PC-3 (cell line): ENCODE measurements at regions not wholly inside any gene's neighbourhood (a gene's known extent, or its start where the extent isn't known, plus 50 kb on each side); places are given as distances from the start of the nearest gene placed in this dataset.

Experiments
- ATAC-seq: fragments of 200-7000 bp; cut with Tn5 transposase; 2 replicates; pipeline ENCODE4 v1.9.1; 2020; ENCODE audit warnings: mild to moderate bottlenecking, moderate library complexity
- BruUV-seq: library from RNA; stranded (reverse); fragments of 400-500 nt; replicated peaks from 2 replicates; lab custom pipeline; 2021; lab: Mats Ljungman, UMichigan
- CTCF ChIA-PET: fragments of 300-600 bp; sonication (Branson Sonifier 250); formaldehyde crosslinking; loops from one replicate; lab custom pipeline; 2022; ENCODE audit warnings: antibody characterized with exemption; lab: Charles Lee
- POLR2A ChIA-PET: fragments of 300-600 bp; sonication (Branson Sonifier 250); formaldehyde crosslinking; loops from one replicate; lab custom pipeline; 2022; ENCODE audit warnings: antibody characterized with exemption; ENCODE audit not compliant: unreplicated experiment; lab: Charles Lee
- DNase-seq: peaks from one replicate; pipeline ENCODE4 v3.0.0-alpha.2; 2015
- H2AFZ ChIP-seq: fragments of 300-600 bp; sonication (generic); 2 replicates; pipeline ENCODE4 v1.6.0; 2016; ENCODE audit warnings: antibody characterized with exemption, low read length
- H3F3A ChIP-seq: fragments of 300-600 bp; sonication (generic); one replicate; pipeline ENCODE4 v1.6.0; 2017; ENCODE audit warnings: antibody characterized with exemption, low read length, control low read depth, mild to moderate bottlenecking; ENCODE audit not compliant: unreplicated experiment
- H3K27ac ChIP-seq: fragments of 300-600 bp; sonication (generic); 2 replicates; pipeline ENCODE4 v1.5.1; 2016; ENCODE audit warnings: mild to moderate bottlenecking, low read length
- H3K27me3 ChIP-seq: fragments of 300-600 bp; sonication (generic); 2 replicates; pipeline ENCODE4 v1.6.1; 2016; ENCODE audit warnings: low read length, mixed read lengths
- H3K36me3 ChIP-seq: fragments of 300-600 bp; sonication (generic); 2 replicates; pipeline ENCODE4 v1.6.1; 2016; ENCODE audit warnings: low read depth, mixed run types, low read length, mixed read lengths
- H3K4me1 ChIP-seq: fragments of 300-600 bp; sonication (generic); 2 replicates; pipeline ENCODE4 v1.5.1; 2016; ENCODE audit warnings: low read length; ENCODE audit not compliant: insufficient read depth
- H3K4me2 ChIP-seq: fragments of 300-600 bp; sonication (generic); 2 replicates; pipeline ENCODE4 v1.6.0; 2016; ENCODE audit warnings: low read length
- H3K4me3 ChIP-seq: fragments of 300-600 bp; sonication (generic); 2 replicates; pipeline ENCODE4 v1.5.1; 2016; ENCODE audit warnings: mild to moderate bottlenecking, low read length, mixed read lengths
- H3K79me2 ChIP-seq: fragments of 300-600 bp; sonication (generic); 2 replicates; pipeline ENCODE4 v1.6.1; 2017; ENCODE audit warnings: low read length, mixed read lengths
- H3K9ac ChIP-seq: fragments of 300-600 bp; sonication (generic); 2 replicates; pipeline ENCODE4 v1.6.0; 2016; ENCODE audit warnings: mild to moderate bottlenecking, low read length
- H3K9me2 ChIP-seq: fragments of 300-600 bp; sonication (generic); replicated peaks from 2 replicates; pipeline ENCODE4 v1.6.1; 2016; ENCODE audit warnings: mixed run types, low read length, mixed read lengths
- H3K9me3 ChIP-seq: fragments of 300-600 bp; sonication (generic); 2 replicates; pipeline ENCODE4 v1.6.1; 2016; ENCODE audit warnings: low read length, mixed read lengths
- H4K20me1 ChIP-seq: fragments of 300-600 bp; sonication (generic); 2 replicates; pipeline ENCODE4 v1.6.1; 2016; ENCODE audit warnings: low read length, mixed read lengths
- CTCF ChIP-seq: fragments of 300-600 bp; sonication (generic); conservative IDR thresholded peaks from 2 replicates; pipeline ENCODE4 v1.5.1; 2017; ENCODE audit warnings: antibody characterized with exemption, low read depth, mild to moderate bottlenecking, low read length
- EZH2 ChIP-seq: fragments of 300-600 bp; sonication (generic); IDR thresholded peaks from one replicate; pipeline ENCODE4 v1.6.1; 2017; ENCODE audit warnings: antibody characterized with exemption, mild to moderate bottlenecking, low read length; ENCODE audit not compliant: unreplicated experiment
- EZH2phosphoT487 ChIP-seq: fragments of 300-600 bp; sonication (generic); IDR thresholded peaks from 2 replicates; pipeline ENCODE4 v1.6.1; 2018; ENCODE audit warnings: mild to moderate bottlenecking, antibody characterized with exemption, low read length, borderline replicate concordance
- intact Hi-C: fragments of 100-400 bp; cut with micrococcal nuclease; formaldehyde crosslinking; loops from 2 replicates; pipeline ENCODE4 v1.9.0; 2023

- CTCF ChIA-PET: no interaction called here
- no TSS peak for BruUV-seq
Measured at GRCh38 chr1:38677756-38678155, 181.8 kb downstream of the RRAGC start.

GRCh38 chr1:38677311-38677710 is 182.3 kb downstream of the RRAGC start:
- Histone ChIP-seq H3K9ac (no peak overlapping the region), H3K27ac (no peak overlapping the region), H3K4me3 (no peak overlapping the region), H3K9me3 (no peaks in the 10 kb centered on the region), H4K20me1 (no peaks in the 10 kb centered on the region), H3K36me3 (no peaks in the 10 kb centered on the region), H2AFZ (no peak overlapping the region), H3K79me2 (no peaks in the 10 kb centered on the region), H3K4me2 (no peak overlapping the region), H3K27me3 (peaks cover 10% of the 10 kb centered on the region), H3K4me1 (no peaks in the 10 kb centered on the region), H3F3A (no peaks in the 10 kb centered on the region), H3K9me2 (no peaks in the 10 kb centered on the region)
- ChIA-PET CTCF (no interaction called here), POLR2A (no interaction called here)
- no TSS peak for BruUV-seq
- DNase-seq: no peak
- TF ChIP-seq EZH2: no peak
- no peak for TF ChIP-seq CTCF
- no peak for TF ChIP-seq EZH2phosphoT487
- intact Hi-C loops: no loop called here
- no peak for ATAC-seq

More at GRCh38 chr1:38677756-38678155, 181.8 kb downstream of the RRAGC start:
- Histone ChIP-seq H3K27ac (no peak overlapping the region), H3F3A (no peaks in the 10 kb centered on the region), H3K4me1 (no peaks in the 10 kb centered on the region), H3K79me2 (no peaks in the 10 kb centered on the region), H3K9me2 (no peaks in the 10 kb centered on the region), H3K9me3 (no peaks in the 10 kb centered on the region), H3K27me3 (peaks cover 13% of the 10 kb centered on the region; the same call in 1 of the 2 replicates), H4K20me1 (no peaks in the 10 kb centered on the region), H3K4me2 (no peak overlapping the region), H3K9ac (no peak overlapping the region), H3K36me3 (no peaks in the 10 kb centered on the region), H2AFZ (no peak overlapping the region), H3K4me3 (no peak overlapping the region)
- ATAC-seq (no peak), DNase-seq (no peak)
- intact Hi-C loops: no loop called here
- TF ChIP-seq EZH2: no peak
- no peak for TF ChIP-seq CTCF
- TF ChIP-seq EZH2phosphoT487: no peak
- POLR2A ChIA-PET: no interaction called here

GRCh38 chr1:38672692-38673091 is 186.9 kb downstream of the RRAGC start:
- H3K27me3 ChIP-seq: peaks cover 9% of the 10 kb centered on the region
- DNase-seq (no peak), ATAC-seq (no peak)
- no peaks in the 10 kb centered on the region for H3F3A ChIP-seq
- H3K4me1 ChIP-seq: no peaks in the 10 kb centered on the region
- no peak overlapping the region for H3K4me3 ChIP-seq
- BruUV-seq: no TSS peak
- no peaks in the 10 kb centered on the region for H3K9me2 ChIP-seq
- no peak overlapping the region for H2AFZ ChIP-seq
- CTCF ChIA-PET: no interaction called here
- no peak overlapping the region for H3K27ac ChIP-seq
- no peak overlapping the region for H3K9ac ChIP-seq
- no peaks in the 10 kb centered on the region for H3K9me3 ChIP-seq
- intact Hi-C loops: no loop called here
- H3K79me2 ChIP-seq: no peaks in the 10 kb centered on the region
- no peaks in the 10 kb centered on the region for H3K36me3 ChIP-seq
- TF ChIP-seq EZH2phosphoT487: no peak
- no peak for TF ChIP-seq EZH2
- no peak for TF ChIP-seq CTCF
- H3K4me2 ChIP-seq: no peak overlapping the region
- POLR2A ChIA-PET: no interaction called here
- H4K20me1 ChIP-seq: no peaks in the 10 kb centered on the region
